Cardiac muscle cell (in vitro differentiated cells and primary cell): ENCODE measurements at regions not wholly inside any gene's neighbourhood (a gene's known extent, or its start where the extent isn't known, plus 50 kb on each side); places are given as distances from the start of the nearest gene placed in this dataset.

Experiments
- DNase-seq, 2 donors: peaks; one replicate each; pipeline versions ENCODE4 v3.0.0 to v3.0.0-alpha.2; 2010 to 2017; ENCODE audit warnings: low read depth in 1 of 2, low spot score in 1 of 2
- H3K27ac ChIP-seq: fragments of 200-600 bp; sonication (generic); 2 replicates; pipeline ENCODE4 v1.5.1; 2016
- H3K27me3 ChIP-seq: fragments of 200-600 bp; sonication (generic); 2 replicates; pipeline ENCODE4 v1.6.0; 2016; ENCODE audit warnings: control low read depth
- H3K36me3 ChIP-seq: fragments of 200-600 bp; sonication (generic); 2 replicates; pipeline ENCODE4 v1.5.1; 2016; ENCODE audit warnings: control low read depth
- H3K4me1 ChIP-seq: fragments of 200-600 bp; sonication (generic); 2 replicates; pipeline ENCODE4 v1.8.1; 2017; ENCODE audit warnings: low read depth, mild to moderate bottlenecking, mixed run types
- H3K4me3 ChIP-seq: fragments of 200-600 bp; sonication (generic); 2 replicates; pipeline ENCODE4 v1.5.1; 2016; ENCODE audit warnings: mild to moderate bottlenecking
- H3K9me3 ChIP-seq: fragments of 200-600 bp; sonication (generic); 2 replicates; pipeline ENCODE4 v1.5.1; 2017; ENCODE audit warnings: low read depth, mild to moderate bottlenecking, control low read depth
- TF ChIP-seq, protein P1 (sequence below): IDR thresholded peaks from 2 replicates; pipeline ENCODE4 v1.5.1; 2012; ENCODE audit warnings: low read depth, mild to moderate bottlenecking, low read length

GRCh38 chr2:223141606-223142005 lies 89.6 kb downstream of the KCNE4 start:
- TF ChIP-seq, protein P1, sequence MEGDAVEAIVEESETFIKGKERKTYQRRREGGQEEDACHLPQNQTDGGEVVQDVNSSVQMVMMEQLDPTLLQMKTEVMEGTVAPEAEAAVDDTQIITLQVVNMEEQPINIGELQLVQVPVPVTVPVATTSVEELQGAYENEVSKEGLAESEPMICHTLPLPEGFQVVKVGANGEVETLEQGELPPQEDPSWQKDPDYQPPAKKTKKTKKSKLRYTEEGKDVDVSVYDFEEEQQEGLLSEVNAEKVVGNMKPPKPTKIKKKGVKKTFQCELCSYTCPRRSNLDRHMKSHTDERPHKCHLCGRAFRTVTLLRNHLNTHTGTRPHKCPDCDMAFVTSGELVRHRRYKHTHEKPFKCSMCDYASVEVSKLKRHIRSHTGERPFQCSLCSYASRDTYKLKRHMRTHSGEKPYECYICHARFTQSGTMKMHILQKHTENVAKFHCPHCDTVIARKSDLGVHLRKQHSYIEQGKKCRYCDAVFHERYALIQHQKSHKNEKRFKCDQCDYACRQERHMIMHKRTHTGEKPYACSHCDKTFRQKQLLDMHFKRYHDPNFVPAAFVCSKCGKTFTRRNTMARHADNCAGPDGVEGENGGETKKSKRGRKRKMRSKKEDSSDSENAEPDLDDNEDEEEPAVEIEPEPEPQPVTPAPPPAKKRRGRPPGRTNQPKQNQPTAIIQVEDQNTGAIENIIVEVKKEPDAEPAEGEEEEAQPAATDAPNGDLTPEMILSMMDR = no peak
- Histone ChIP-seq H3K27me3 (no peaks in the 10 kb centered on the region), H3K9me3 (no peaks in the 10 kb centered on the region), H3K4me1 (no peaks in the 10 kb centered on the region), H3K4me3 (no peak overlapping the region), H3K27ac (no peak overlapping the region), H3K36me3 (no peaks in the 10 kb centered on the region)
- DNase-seq = no peak

GRCh38 chr2:223142118-223142517 lies 90.1 kb downstream of the KCNE4 start:
- DNase-seq = no peak
- H3K27me3 ChIP-seq = no peaks in the 10 kb centered on the region
- no peaks in the 10 kb centered on the region for H3K4me1 ChIP-seq
- no peaks in the 10 kb centered on the region for H3K36me3 ChIP-seq
- no peak overlapping the region for H3K4me3 ChIP-seq
- TF ChIP-seq, protein P1 = no peak
- no peaks in the 10 kb centered on the region for H3K9me3 ChIP-seq
- no peak overlapping the region for H3K27ac ChIP-seq

GRCh38 chr2:223147431-223147830 lies 95.4 kb downstream of the KCNE4 start:
- Histone ChIP-seq H3K4me1 (no peaks in the 10 kb centered on the region), H3K4me3 (no peak overlapping the region), H3K27ac (no peak overlapping the region), H3K27me3 (no peaks in the 10 kb centered on the region), H3K36me3 (no peaks in the 10 kb centered on the region), H3K9me3 (no peaks in the 10 kb centered on the region)
- no peak for DNase-seq
- TF ChIP-seq, protein P1 = no peak

GRCh38 chr2:223148516-223148915 lies 96.5 kb downstream of the KCNE4 start:
- Histone ChIP-seq H3K9me3 (no peaks in the 10 kb centered on the region), H3K36me3 (no peaks in the 10 kb centered on the region), H3K4me3 (no peak overlapping the region), H3K4me1 (no peaks in the 10 kb centered on the region), H3K27ac (no peak overlapping the region), H3K27me3 (no peaks in the 10 kb centered on the region)
- DNase-seq = no peak
- TF ChIP-seq, protein P1 = no peak

DNA sequence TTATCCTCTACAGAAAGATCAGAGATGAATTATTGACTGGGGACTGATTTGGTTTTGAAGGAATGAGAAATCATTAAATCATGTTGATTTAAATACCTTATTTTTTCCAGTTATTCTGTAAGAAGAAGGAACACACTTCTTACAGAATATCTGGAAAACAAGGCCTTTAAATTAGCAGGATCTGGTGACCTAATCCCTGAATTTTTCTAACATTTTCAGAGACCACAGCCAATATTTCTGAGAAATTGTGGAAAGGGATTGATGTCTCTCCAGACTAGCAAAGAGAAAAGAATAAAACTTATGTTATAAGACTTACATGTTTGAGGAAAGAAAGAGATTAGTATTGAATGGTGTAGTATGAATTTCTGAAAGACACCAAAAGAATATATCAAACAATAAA lies 104.0 kb downstream of the KCNE4 start:
- no peaks in the 10 kb centered on the region for H3K27me3 ChIP-seq
- TF ChIP-seq, protein P1 = no peak
- DNase-seq = no peak
- no peaks in the 10 kb centered on the region for H3K4me1 ChIP-seq
- H3K4me3 ChIP-seq = no peak overlapping the region
- no peak overlapping the region for H3K27ac ChIP-seq
- H3K9me3 ChIP-seq = no peaks in the 10 kb centered on the region
- no peaks in the 10 kb centered on the region for H3K36me3 ChIP-seq
